ENCODE measurements at regions not wholly inside any gene's neighbourhood (a gene's known extent, or its start where the extent isn't known, plus 50 kb on each side); places are given as distances from the start of the nearest gene placed in this dataset.

- ChIA-PET POLR2A (ENCODE audit: unreplicated experiment) (no interaction called here), CTCF (no interaction called here)
- no peaks in the 10 kb centered on the region for H3K36me3 ChIP-seq (ENCODE audit: low read depth)
- H3K9me3 ChIP-seq (ENCODE audit: insufficient read depth, low read depth): no peaks in the 10 kb centered on the region; the same call in 1 of the 2 replicates
- no peak overlapping the region for H3K4me2 ChIP-seq
- no peak overlapping the region for H2AFZ ChIP-seq
- H3K4me3 ChIP-seq: no peak overlapping the region
- H3F3A ChIP-seq (ENCODE audit: insufficient read depth, low read depth): peaks cover 6% of the 10 kb centered on the region; the same call in 1 of the 2 replicates
- H3K27me3 ChIP-seq (ENCODE audit: insufficient read depth, low read depth): no peaks in the 10 kb centered on the region
- H3K9me2 ChIP-seq (ENCODE audit: insufficient read depth): no peaks in the 10 kb centered on the region
- H3K79me2 ChIP-seq (ENCODE audit: low read depth): no peaks in the 10 kb centered on the region
- no peaks in the 10 kb centered on the region for H3K4me1 ChIP-seq (replicated peaks; ENCODE audit: insufficient read depth)
- intact Hi-C loops (cut with micrococcal nuclease; ENCODE audit: unreplicated experiment): no loop called here
- DNase-seq: no peak
- TF ChIP-seq EZH2 (IDR thresholded peaks at IDR 0.05; ENCODE audit: low read depth): no peak
- TF ChIP-seq, protein P1, sequence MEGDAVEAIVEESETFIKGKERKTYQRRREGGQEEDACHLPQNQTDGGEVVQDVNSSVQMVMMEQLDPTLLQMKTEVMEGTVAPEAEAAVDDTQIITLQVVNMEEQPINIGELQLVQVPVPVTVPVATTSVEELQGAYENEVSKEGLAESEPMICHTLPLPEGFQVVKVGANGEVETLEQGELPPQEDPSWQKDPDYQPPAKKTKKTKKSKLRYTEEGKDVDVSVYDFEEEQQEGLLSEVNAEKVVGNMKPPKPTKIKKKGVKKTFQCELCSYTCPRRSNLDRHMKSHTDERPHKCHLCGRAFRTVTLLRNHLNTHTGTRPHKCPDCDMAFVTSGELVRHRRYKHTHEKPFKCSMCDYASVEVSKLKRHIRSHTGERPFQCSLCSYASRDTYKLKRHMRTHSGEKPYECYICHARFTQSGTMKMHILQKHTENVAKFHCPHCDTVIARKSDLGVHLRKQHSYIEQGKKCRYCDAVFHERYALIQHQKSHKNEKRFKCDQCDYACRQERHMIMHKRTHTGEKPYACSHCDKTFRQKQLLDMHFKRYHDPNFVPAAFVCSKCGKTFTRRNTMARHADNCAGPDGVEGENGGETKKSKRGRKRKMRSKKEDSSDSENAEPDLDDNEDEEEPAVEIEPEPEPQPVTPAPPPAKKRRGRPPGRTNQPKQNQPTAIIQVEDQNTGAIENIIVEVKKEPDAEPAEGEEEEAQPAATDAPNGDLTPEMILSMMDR (conservative IDR thresholded peaks at IDR 0.05): no peak
- H3K27ac ChIP-seq: no peak overlapping the region
- BruUV-seq (replicated peaks): no TSS peak
- H4K20me1 ChIP-seq (ENCODE audit: insufficient read depth): no peaks in the 10 kb centered on the region
Measured at GRCh38 chr1:168476588-168477385, 67.0 kb downstream of the XCL2 start.

- H3K4me3 ChIP-seq: no peak overlapping the region
Measured at GRCh38 chr1:168474322-168474721, 69.5 kb downstream of the XCL2 start.

GRCh38 chr1:168473126-168473525, 70.7 kb downstream of the XCL2 start:
- POLR2A ChIA-PET (ENCODE audit: unreplicated experiment): no interaction called here
- no peak overlapping the region for H3K4me2 ChIP-seq
- intact Hi-C loops (cut with micrococcal nuclease; ENCODE audit: unreplicated experiment): no loop called here

More at GRCh38 chr1:168474322-168474721, 69.5 kb downstream of the XCL2 start:
- POLR2A ChIA-PET (ENCODE audit: unreplicated experiment): no interaction called here
- Histone ChIP-seq H3F3A (ENCODE audit: insufficient read depth, low read depth) (peaks cover 14% of the 10 kb centered on the region), H4K20me1 (ENCODE audit: insufficient read depth) (no peaks in the 10 kb centered on the region), H3K27me3 (ENCODE audit: insufficient read depth, low read depth) (no peaks in the 10 kb centered on the region), H3K9me2 (ENCODE audit: insufficient read depth) (no peaks in the 10 kb centered on the region), H3K27ac (no peak overlapping the region), H3K79me2 (ENCODE audit: low read depth) (no peaks in the 10 kb centered on the region), H3K4me2 (no peak overlapping the region), H2AFZ (no peak overlapping the region), H3K9me3 (ENCODE audit: insufficient read depth, low read depth) (no peaks in the 10 kb centered on the region; the same call in 1 of the 2 replicates), H3K4me1 (replicated peaks; ENCODE audit: insufficient read depth) (no peaks in the 10 kb centered on the region), H3K36me3 (ENCODE audit: low read depth) (no peaks in the 10 kb centered on the region)
- CTCF ChIA-PET: no interaction called here
- intact Hi-C loops (cut with micrococcal nuclease; ENCODE audit: unreplicated experiment): no loop called here
- TF ChIP-seq EZH2 (IDR thresholded peaks at IDR 0.05; ENCODE audit: low read depth): no peak
- TF ChIP-seq, protein P1 (conservative IDR thresholded peaks at IDR 0.05): no peak
- no peak for DNase-seq
- no TSS peak for BruUV-seq (replicated peaks)

More at GRCh38 chr1:168473126-168473525, 70.7 kb downstream of the XCL2 start:
- H2AFZ ChIP-seq: no peak overlapping the region
- CTCF ChIA-PET: no interaction called here
- no peak overlapping the region for H3K27ac ChIP-seq
- DNase-seq: no peak
- H3F3A ChIP-seq (ENCODE audit: insufficient read depth, low read depth): peaks cover 14% of the 10 kb centered on the region
- H3K4me1 ChIP-seq (replicated peaks; ENCODE audit: insufficient read depth): no peaks in the 10 kb centered on the region
- no peaks in the 10 kb centered on the region for H3K27me3 ChIP-seq (ENCODE audit: insufficient read depth, low read depth)
- no peak for TF ChIP-seq EZH2 (IDR thresholded peaks at IDR 0.05; ENCODE audit: low read depth)
- TF ChIP-seq, protein P1 (conservative IDR thresholded peaks at IDR 0.05): no peak
- BruUV-seq (replicated peaks): no TSS peak
- no peaks in the 10 kb centered on the region for H3K79me2 ChIP-seq (ENCODE audit: low read depth)
- H3K4me3 ChIP-seq: no peak overlapping the region
- no peaks in the 10 kb centered on the region for H3K36me3 ChIP-seq (ENCODE audit: low read depth)
- H3K9me3 ChIP-seq (ENCODE audit: insufficient read depth, low read depth): no peaks in the 10 kb centered on the region
- H3K9me2 ChIP-seq (ENCODE audit: insufficient read depth): no peaks in the 10 kb centered on the region
- no peaks in the 10 kb centered on the region for H4K20me1 ChIP-seq (ENCODE audit: insufficient read depth)

Measured in PC-9 (cell line).